Endothelial cell of hepatic sinusoid (primary cell): ENCODE measurements at regions not wholly inside any gene's neighbourhood (a gene's known extent, or its start where the extent isn't known, plus 50 kb on each side); places are given as distances from the start of the nearest gene placed in this dataset.
"Not testable (repeated sequence)": the region's sequence is repeated elsewhere in the genome, so short reads cannot be mapped to it uniquely, and the experiment has no call there.

Experiments
- in situ Hi-C: cut with HindIII; loops from 2 replicates; pipeline ENCODE4 v1.10.0; 2017; ENCODE audit warnings: low sequenced_read_pairs

DNA sequence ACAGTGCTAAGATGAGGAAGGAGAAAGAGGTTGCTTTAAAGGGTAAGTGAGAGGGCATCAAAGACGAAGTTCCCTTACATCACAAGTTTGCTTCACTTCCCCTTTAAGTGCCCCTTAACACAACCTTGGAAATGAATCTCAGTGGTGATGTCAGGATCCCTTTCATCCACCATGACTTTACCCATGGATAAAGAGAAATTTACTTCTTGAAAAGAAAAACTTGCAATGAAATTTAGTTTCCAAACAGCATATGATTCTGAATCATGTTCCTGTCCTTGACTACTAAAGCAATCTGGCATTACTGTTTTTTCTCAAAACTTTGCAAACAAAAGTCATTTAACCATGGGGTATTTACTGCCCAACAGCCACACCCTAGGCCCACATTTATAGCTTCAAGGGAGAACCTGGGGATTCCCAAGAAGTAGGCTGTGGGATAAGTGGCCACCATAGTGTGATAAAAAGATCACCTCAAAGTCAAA, 135.9 kb downstream of the ITGB8 start:
- in situ Hi-C loops: no loop called here

DNA sequence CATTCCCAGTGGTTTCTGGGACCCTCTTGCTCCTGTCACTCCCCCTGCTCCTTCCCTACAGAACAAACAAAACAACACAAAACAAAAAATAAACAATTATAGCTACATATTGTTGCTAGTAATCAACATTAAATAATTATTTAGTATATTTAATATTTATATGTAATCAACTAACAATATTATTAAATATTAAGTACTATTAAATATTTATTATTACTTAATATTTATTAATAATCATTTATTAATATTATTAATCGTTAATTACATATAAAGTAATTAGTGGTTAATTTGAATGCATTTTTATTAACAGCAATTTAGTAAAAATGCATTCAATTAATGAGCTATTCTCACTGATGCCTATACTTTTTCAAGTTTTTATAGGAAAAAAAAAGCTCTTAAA, 139.4 kb downstream of the ITGB8 start:
- in situ Hi-C loops: no loop called here

DNA sequence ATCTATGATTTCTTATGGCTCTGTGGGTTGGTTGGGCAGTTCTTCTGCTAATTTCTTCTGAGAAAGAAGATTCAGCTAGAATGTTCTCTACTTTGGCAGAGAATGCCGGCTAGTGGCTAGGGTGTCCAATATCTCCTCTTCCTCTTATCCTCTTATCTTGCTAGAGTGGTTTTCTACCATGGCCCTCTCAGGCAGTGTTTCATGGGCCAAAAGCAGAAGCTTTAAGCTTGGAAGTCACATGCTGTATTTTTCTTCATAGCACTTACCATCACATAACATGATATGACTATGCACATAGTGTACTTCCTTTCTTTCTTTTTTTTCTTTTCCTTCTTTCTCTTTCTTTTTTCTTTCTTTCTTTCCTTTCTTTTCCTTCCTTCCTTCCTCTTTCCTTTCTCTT, 140.0 kb downstream of the ITGB8 start:
- in situ Hi-C loops: no loop called here

DNA sequence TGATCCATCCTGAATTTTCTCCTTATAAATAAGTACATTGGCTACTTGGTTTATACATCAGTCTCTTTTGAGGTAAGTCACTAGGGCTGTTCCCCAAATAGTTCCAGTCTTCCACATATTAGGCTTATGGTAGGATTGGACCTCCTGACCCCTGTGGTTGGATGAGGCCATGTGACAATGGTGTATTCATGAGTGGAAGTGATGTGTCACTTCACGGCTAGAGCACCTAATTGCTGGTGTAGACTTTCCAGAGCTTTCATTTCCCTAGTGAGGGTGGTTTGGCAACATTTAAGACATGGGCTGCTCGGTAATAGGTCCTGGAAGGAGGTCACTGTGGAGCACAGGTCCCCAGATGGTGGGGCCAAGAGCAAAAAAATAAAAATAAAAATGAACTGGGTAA, 141.2 kb upstream of the ABCB5 start:
- in situ Hi-C loops: no loop called here

DNA sequence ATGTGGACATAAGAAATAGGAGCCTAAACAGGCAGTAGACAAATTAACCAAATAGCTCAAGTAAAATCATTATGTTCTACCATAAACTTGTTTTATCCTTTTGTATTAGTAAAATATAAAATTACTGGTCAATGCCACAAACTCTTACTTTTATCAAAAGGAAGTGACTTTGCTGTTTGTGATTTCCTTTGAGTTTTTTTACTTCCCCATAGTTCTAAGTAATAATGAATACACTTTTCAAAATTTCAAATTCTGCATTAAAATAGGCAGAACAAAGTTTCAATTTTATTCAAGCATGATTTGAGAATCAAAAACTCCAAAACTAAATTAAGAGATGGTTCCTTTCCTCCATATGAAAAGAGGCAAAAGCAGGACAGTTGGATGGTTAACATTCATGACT, 139.7 kb upstream of the ABCB5 start:
- in situ Hi-C loops: no loop called here

DNA sequence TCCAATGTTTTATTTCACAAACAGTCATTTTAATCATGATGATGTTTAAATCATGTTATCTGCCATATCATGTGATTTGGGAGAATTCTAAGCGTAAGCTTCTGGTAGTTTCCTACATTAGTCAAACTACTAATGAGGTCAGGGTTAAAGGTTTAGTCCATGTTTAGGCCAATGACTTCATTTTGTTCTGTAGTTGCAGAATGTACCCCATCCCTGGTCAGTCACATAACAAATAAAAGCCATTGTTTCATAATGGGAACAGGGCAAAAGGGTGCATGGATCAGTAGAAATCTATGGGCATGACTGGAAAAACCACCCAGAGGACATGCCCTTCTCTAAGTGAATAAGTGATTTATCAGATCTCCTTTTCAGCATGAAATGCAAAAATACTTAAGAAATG, 138.4 kb upstream of the ABCB5 start:
- in situ Hi-C loops: no loop called here

DNA sequence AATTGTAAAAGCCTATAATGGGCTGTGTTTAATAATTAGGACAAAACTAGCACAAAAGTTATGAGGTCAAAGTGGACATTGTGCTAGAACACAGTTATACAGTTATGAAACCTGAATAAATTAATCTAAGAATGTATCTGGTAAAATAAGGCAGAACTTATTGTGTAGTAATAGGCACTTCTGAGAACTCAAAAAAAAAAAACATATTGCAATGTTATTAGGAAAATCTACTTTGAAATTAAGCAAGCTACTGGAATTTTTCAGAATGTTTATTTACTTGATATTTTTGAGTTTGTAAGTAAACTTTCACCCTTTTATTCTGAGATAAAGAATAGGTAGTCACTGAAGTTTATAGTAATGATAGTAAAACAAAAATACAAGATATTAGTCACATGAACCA, 135.8 kb upstream of the ABCB5 start:
- in situ Hi-C loops: no loop called here

DNA sequence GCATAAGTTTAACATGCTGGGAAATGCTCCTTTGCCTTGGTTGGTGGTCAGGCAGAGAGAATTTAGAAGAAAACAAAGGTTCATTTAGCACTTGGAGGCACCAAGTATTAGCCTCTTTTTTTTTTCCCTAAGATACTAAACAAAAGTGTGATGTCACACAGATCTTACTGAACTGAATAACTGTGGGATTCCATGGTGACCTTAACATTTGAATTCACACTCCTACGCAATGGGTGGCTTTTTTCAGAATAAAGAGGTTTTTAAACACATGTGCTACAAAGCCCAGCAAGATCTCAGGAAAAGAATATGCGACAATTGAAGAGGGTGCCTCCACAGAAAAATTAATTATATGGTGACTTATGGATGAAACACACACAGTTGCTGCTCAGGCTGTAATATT, 133.4 kb upstream of the ABCB5 start:
- in situ Hi-C loops: no loop called here

DNA sequence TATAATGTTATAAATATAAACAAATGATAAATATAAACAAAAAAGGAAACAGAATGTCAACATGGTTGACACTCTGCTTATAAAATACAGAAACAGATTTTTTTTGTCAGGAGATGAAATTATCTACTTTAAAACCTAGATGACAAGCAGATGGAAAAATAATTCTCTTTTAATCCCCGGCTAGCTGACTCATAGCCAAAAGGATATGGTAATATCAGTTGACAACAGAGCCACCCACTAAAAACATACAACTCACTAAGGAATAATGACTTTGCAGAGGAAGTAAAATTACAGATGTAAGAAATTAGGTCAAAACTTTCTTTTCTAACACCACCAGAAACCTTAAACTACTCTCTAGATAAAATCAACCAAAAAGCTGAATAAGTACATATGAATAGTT, 131.1 kb upstream of the ABCB5 start:
- in situ Hi-C loops: no loop called here

DNA sequence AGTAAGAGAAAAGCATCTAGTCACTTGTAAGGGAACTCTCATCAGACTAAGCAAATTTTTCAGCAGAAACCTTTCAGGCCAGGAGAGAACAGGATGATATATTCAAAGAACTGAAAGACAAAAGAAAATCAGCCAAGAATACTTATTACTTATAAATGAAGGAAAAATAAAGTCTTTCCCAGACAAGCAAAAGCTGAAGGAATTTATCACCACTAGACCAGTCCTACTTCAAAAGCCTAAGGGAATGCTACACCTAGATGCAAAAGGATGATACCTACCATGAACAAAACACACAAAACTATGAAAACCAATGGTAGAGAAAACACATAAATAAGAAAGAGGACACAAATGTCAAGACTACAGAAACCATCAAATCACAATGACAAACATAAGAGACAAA, 126.6 kb upstream of the ABCB5 start:
- in situ Hi-C loops: no loop called here

DNA sequence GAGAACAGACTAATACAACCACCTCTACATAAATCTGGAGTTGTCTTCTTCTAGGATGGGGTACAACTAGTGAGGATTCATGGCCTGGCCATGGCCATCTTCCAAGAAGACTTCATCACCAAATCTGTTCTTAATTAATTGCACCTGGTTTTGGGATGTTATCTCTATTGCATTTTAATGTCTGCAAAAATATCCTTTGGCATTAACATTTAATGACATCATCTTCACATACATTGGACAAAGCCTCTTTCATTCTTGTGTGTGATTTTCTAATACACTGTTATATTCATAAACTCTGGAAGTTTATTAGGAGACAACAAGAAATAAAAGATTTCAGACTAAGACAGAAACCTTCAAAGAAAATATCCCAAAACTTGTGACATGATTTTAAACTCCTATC, 124.2 kb upstream of the ABCB5 start:
- in situ Hi-C loops: no loop called here

DNA sequence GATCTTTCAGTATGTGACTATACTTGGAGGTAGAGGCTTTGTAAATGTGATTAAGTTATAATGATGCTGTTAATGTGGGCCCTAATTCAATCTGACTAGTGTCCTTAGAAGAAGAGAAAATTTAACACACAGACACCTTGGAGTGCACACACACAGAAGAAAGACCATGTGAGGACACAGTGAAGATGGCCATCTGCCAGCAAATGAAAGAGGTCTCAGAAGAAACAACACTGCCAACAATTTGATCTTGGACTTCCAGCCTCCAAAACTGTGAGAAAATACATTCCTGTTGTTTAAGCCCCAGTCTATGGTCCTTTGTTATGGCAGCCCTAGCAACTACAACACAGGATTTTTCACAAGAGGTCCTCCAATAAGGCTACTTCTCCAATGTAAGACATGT, 120.9 kb upstream of the ABCB5 start:
- in situ Hi-C loops: no loop called here

DNA sequence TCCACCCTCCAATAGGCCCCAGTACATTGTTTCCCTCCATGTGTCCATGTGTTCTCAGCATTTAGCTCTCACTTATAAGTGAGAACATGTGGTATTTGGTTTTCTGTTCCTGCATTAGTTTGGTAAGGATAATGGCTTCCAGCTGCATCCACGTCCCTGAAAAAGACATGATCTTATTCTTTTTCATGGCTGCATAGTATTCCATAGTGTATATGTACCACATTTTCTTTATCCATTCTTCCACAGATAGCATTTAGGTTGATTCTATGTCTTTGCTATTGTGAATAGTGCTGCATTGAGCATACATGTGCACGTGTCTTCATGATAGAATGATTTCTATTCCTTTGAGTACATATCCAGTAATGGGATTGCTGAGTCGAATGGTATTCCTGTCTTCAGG, 114.0 kb upstream of the ABCB5 start:
- in situ Hi-C loops: not testable (repeated sequence)

DNA sequence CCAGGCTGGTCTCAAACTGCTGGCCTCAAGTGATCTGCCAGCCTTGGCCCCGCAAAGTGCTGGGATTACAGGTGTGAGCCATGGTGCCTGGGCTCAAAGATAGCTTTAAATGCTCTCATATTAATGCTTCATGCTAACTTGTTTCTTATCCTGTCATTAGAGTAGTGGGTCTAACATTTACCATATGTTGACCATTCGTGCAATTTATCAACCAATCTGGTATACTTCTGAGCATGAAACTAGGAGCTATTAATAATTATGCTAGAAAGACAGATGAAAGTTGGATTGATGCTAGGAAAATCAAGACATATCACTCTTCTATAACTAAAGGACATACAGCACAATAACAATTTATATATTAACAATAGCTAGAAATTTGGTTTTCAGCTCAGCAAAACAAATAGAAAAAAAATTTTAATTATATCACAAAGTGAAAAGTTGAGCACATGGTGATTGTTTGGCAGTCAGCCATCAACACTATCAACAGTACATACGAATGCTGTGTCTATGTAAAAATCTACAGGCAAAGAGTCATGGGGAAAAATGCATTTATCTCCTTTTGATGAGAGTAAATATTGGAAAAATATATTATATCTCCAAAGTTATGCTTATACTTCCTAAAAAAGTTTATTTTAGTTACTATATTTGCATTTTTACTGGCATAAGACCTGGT, 112.1 kb upstream of the ABCB5 start:
- in situ Hi-C loops: no loop called here

DNA sequence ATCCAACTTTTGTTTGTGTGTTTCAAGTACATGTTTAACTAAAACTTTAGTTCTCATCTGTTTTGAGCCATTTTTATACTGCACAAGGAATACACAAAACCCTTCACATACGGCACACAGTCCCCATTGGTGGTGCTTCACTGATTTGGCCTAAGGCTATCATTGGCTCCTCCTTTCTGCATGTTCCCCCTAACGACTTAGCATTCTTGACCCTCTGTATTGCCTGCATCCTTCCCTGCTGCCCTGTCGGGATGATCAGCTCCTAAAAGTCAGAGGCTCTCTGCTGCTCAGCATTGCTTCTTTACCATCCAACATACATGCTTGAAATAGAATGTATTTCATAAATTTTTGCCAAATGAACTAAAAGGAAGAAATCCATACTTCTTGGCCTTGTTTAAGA, 111.4 kb upstream of the ABCB5 start:
- in situ Hi-C loops: no loop called here

DNA sequence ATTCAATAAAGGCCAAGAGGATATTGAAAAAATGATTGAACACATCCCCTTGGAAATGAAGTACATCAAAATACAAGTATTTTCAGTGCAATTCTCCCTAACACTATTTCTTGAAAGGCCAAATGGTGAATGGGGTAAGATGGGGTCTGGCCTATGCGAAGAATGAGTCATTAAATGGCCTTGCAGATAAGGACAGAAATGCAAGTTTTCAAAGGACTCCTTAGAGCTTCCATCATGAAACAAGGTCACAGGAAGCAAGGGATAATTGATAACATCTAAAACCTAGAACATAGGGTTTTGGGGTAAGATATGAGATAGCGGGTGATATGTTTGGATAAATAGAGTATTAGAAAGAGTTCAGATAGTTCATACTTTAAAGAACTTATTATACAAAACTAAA, 109.3 kb upstream of the ABCB5 start:
- in situ Hi-C loops: loop anchor here (5.0 kb wide), 1 partner anchor 46 kb away; no protein-coding TSS in a partner anchor

DNA sequence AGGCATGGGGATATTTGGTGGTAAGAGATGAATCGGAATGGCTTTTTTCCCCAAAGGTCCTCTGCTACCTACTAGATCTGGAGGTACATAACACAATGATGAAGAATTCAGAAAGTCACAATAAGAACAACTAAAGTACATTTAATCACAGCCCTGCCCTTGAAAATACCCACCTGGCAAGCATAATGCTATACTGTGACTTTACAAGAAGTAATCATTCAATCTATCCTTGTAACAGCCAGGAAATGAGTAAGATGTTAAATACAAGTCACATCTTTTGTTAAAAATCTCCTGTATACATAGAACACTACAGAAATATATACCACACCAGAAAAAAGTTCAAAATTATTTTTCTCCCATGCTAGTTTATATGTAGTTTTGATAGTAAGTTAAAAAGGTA, 108.3 kb upstream of the ABCB5 start:
- in situ Hi-C loops: loop anchor here (5.0 kb wide), 1 partner anchor 45 kb away; no protein-coding TSS in a partner anchor

DNA sequence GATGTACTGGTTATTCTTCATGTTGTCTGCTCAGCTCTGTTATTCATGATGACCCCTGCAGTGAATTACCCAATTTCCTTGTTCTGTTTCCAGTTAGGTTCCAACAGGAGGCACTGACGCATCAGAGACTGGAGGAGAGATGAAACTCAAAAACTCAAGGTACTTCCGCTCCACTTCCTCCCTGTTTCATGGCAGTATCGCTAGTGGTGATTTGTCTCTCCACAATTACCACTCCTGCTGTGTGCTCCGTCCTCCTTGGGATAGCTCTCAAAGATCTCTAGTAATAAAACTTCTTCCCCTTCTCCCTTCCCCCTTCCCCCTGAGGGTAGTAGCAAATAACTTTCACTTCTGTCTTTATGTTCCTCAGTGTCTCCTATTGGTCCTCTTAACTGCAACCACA, 107.4 kb upstream of the ABCB5 start:
- in situ Hi-C loops: loop anchor here (5.0 kb wide), 1 partner anchor 44 kb away; no protein-coding TSS in a partner anchor

DNA sequence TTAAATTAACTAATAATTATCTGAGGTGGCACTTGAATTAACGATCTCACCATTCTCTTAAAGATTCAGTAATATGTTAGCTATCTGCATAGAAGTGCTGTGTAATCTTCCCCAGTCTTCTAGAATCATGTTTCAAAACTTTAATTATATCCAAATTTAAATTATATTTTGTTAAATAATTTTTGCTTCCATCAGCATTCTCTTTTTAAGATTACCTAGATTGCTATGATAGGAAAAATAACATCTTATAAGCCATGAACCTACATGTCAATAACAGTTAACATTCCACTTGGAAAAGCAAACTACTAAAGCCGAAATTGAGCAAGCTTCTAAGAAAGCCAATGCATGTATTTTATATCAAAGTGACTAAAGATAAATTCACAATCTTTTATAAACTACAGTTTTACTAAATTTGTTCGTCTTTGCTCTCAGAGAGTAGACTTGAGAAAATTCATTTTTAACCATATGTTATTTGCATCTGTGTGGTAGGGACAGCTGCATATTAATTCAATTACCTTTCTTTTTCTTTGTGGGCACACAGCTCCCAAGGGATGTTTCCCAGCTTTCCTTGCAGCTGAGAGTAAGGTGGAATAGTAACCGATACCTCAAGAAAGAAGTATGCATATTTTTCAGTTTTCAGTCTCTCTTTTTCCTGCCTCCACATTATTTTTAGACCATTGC, 105.4 kb upstream of the ABCB5 start:
- in situ Hi-C loops: loop anchor here (5.0 kb wide), 1 partner anchor 42 kb away; no protein-coding TSS in a partner anchor

DNA sequence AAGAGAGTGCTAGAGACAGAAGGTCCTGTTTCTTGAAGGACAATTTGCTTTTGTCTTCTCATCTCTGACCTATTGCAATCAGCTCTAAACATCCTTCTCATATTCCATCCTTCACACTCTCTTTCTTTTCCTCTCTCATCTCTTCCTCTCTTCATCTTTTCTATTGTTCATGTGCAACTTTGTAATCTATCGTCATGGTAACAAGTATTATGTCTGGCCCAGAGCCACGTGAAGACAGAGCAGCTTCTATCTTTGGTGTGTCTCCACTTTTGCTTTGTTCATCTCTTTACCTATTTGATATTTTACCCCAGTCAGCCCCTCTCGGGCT, 104.9 kb upstream of the ABCB5 start:
- in situ Hi-C loops: no loop called here

DNA sequence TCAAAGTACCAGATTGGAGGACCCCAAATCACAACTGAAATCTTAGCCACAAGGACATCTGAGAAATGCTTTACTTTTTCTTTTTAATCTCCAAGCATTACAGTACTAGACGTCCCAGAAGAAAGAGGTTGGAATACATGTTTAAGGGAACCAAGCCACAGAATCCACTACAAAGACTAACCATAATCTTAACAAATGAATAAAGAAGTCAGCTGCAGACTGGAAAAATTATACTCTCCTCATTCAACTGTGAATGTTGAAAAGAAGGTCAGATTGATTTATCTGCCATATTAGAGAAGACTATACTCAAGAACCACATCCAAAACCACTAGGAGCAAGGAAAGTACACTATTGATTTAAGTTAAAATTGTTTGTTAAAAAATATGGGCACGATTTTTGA, 102.1 kb upstream of the ABCB5 start:
- in situ Hi-C loops: no loop called here

DNA sequence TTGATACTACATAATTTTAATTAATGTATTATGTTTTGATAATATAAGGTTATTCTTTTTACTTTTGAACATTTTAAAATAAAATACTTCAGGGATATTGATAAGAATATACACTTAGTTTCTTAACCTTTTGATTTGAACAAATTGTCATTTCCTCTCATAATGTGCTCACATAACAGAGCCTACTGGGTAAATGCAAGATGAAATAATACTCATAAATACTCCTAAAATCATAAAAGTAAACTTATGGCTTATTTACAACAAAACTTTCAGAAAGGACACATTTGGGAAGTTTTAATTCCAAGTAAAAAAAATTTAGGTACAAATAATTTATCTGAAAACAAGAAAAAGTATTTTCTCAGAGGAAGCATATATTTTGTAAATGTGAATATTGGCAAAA, 101.6 kb upstream of the ABCB5 start:
- in situ Hi-C loops: no loop called here

DNA sequence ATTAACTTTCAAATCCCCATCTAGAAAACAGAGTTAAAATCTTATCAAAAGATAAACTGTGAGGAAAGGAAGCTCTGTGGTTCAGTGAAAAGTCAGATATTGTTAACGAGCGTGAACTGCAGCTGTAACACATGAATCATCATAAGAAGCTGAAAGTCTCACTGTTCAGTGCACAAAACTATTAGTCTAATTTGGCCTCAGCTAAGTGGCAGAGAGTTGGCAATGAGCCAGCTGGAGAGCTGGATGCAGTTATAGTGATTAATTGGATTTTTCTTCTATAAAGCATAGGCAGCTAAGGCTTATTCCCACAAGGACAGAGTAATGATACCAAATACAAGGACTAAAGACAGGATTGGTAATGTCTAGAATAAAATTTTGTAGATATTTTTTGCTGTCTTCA, 101.1 kb upstream of the ABCB5 start:
- in situ Hi-C loops: no loop called here
